ENCODE measurements at regions not wholly inside any gene's neighbourhood (a gene's known extent, or its start where the extent isn't known, plus 50 kb on each side); places are given as distances from the start of the nearest gene placed in this dataset.

DNA sequence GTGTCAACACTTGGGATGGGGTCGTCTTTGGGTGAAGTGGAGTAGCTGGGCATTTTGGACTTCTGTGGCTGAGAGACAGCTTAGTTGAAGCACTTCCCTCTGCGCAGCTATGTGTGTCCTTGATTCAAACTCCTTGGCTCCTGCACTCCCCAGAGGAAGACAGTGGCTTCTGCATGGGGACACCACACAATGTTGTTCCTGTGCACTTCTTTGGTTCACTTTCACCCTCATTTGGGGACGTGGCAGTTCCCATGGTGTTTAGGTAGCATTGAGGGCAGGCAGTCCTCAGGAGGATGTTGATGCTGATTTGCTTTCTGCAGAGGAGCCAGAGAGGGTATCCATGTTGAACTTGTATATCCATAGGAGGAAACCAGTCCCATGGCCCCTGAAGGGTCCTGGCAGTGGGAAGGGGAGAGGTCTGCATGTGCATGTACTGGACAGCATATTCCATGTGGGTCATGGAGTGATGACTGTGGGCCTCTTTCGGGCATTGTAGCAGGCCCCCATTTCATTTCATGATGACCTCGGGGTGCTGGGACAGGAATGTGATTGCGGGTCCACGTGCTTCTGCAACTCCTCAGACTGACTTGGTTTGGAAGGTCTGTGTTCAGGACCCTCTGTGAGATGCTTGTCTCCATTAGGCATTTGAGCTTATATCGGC, 135.4 kb downstream of the SNRPN start:
- TF ChIP-seq BACH2 (CRISPR knock-in tag; IDR thresholded peaks at IDR 0.05; ENCODE audit: borderline replicate concordance) (no peak), CSRNP3 (CRISPR knock-in tag; IDR thresholded peaks at IDR 0.05) (no peak), RARB (CRISPR knock-in tag; IDR thresholded peaks at IDR 0.05) (no peak), TCF4 (CRISPR knock-in tag; IDR thresholded peaks at IDR 0.05; ENCODE audit: borderline replicate concordance) (no peak), ZC3H10 (CRISPR knock-in tag; IDR thresholded peaks at IDR 0.05) (no peak), TSHZ2 (CRISPR knock-in tag; IDR thresholded peaks at IDR 0.05) (no peak)
- no peak for ATAC-seq

GRCh38 chr15:25091421-25092158, 136.8 kb downstream of the SNRPN start:
- ATAC-seq, result no peak
- no peak for TF ChIP-seq ZNF70 (CRISPR knock-in tag; IDR thresholded peaks at IDR 0.05)
- TF ChIP-seq SNAI2 (CRISPR knock-in tag; IDR thresholded peaks at IDR 0.05), result no peak
- no peak for TF ChIP-seq GLIS3 (CRISPR knock-in tag; IDR thresholded peaks at IDR 0.05)
- no peak for TF ChIP-seq PATZ1 (CRISPR knock-in tag; IDR thresholded peaks at IDR 0.05; ENCODE audit: borderline replicate concordance)
- no peak for TF ChIP-seq BACH2 (CRISPR knock-in tag; IDR thresholded peaks at IDR 0.05; ENCODE audit: borderline replicate concordance)
- no peak for TF ChIP-seq TCF4 (CRISPR knock-in tag; IDR thresholded peaks at IDR 0.05; ENCODE audit: borderline replicate concordance)
- TF ChIP-seq ZFP30 (CRISPR knock-in tag; IDR thresholded peaks at IDR 0.05), result no peak

DNA sequence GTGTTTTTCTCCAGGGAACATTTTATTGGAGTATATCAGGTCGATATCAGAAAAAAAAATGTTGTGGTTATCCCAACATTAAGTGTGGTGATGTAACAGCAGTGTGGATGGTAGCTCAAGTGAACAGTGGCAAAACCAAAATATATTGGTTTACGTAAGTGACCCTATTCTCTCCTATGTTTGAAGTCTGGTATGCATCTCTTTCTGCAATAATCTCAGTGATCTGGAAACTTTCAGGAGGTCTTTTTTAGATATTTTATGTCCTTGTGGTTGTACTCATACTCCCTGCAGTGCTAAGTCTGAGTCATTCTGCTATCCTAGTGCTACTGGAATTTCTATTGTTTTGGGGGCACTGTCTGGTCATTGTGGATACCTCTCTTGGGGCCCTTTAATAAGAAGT, 137.9 kb downstream of the SNRPN start:
- ATAC-seq, result no peak
- no peak for TF ChIP-seq ZNF70 (CRISPR knock-in tag; IDR thresholded peaks at IDR 0.05)
- no peak for TF ChIP-seq TSHZ2 (CRISPR knock-in tag; IDR thresholded peaks at IDR 0.05)
- TF ChIP-seq ISL1 (CRISPR knock-in tag; IDR thresholded peaks at IDR 0.05), result no peak
- TF ChIP-seq ZFP3 (CRISPR knock-in tag; IDR thresholded peaks at IDR 0.05), result no peak
- TF ChIP-seq ESRRG (CRISPR knock-in tag; IDR thresholded peaks at IDR 0.05), result no peak
- no peak for TF ChIP-seq TOX (CRISPR knock-in tag; IDR thresholded peaks at IDR 0.05; ENCODE audit: borderline replicate concordance)
- no peak for TF ChIP-seq TCF4 (CRISPR knock-in tag; IDR thresholded peaks at IDR 0.05; ENCODE audit: borderline replicate concordance)
- TF ChIP-seq RARB (CRISPR knock-in tag; IDR thresholded peaks at IDR 0.05), result no peak
- TF ChIP-seq OSR1 (CRISPR knock-in tag; IDR thresholded peaks at IDR 0.05), result no peak
- TF ChIP-seq BACH2 (CRISPR knock-in tag; IDR thresholded peaks at IDR 0.05; ENCODE audit: borderline replicate concordance), result no peak
- TF ChIP-seq ZNF8 (CRISPR knock-in tag; IDR thresholded peaks at IDR 0.05), result no peak
